ENCODE measurements at regions not wholly inside any gene's neighbourhood (a gene's known extent, or its start where the extent isn't known, plus 50 kb on each side); places are given as distances from the start of the nearest gene placed in this dataset.
A peak's percentile ranks its signal among the peaks of the same experiment; 100 is the strongest.
"Not testable (repeated sequence)": the region's sequence is repeated elsewhere in the genome, so short reads cannot be mapped to it uniquely, and the experiment has no call there.

- no peak for DNase-seq
Measured at GRCh38 chr7:16933296-16934279, 51.8 kb upstream of the AGR3 start.

GRCh38 chr7:16934722-16935340, 53.0 kb upstream of the AGR3 start:
- DNase-seq = no peak

DNA sequence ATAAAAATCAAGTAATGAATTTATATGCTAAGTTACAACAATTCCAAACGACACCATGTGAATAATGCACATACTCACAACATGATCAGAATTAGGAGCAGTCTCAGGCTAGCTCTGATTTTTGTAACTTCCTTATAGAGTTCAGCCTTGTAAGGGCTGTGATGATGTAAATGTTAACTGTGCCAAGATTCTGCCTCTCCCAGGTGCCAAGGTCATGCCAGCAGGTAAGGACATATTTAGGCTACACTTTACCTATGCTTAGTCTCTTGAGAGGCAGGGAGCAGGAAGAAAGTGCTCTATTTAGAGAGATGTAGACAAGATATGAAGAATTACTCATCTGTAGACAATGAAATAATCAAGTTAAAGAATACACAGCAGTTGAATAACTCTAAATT, 53.6 kb upstream of the AGR3 start:
- no peak for DNase-seq

GRCh38 chr7:16936626-16937422, 55.0 kb upstream of the AGR3 start:
- DNase-seq = no peak

GRCh38 chr7:16939161-16939560, 57.4 kb upstream of the AGR3 start:
- no peak for DNase-seq

GRCh38 chr7:16940776-16941175, 59.0 kb upstream of the AGR3 start:
- no peak for DNase-seq

DNA sequence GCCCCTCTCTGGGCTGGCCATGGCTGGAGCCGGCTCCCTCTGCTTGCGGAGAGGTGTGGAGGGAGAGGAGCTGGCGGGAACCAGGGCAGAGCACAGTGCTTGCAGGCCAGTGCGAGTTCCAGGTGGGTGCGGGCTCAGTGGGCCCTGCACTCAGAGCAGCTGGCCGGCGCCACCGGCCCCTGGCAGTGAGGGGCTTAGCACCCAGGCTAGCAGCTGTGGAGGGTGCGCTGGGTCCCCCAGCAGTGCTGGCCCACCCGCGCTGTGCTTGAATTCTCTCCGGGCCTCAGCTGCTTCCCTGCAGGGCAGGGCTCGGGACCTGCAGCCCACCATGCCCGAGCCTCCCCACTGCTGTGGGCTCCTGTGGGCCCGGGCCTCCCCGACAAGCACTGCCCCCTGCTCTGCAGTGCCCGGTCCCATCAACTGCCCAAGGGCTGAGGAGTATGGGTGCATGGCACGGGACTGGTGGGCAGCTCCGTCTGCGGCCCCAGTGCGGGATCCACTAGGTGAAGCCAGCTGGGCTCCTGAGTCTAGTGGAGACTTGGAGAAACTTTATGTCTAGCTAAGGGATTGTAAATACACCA, 61.2 kb upstream of the AGR3 start:
- no peak for DNase-seq

DNA sequence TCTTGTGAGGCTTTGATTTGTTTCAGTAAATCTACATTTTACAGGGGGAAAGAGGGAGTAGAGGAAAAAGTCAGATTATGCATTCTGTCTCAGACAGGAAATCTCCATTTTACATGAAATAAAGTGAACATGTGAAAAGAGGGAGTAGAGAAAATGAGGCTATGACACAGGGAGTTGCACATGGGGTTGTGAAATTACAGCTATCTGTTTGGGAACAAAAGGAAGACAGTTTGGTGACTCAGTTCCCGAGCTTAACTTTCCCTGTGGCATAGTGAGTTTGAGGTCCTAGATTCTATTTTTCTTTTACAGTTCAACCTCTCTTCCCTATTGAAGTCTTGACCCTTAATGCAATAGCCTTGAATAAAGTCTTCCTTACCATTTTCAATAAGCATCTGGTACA, 63.2 kb upstream of the AGR3 start:
- DNase-seq = no peak

DNA sequence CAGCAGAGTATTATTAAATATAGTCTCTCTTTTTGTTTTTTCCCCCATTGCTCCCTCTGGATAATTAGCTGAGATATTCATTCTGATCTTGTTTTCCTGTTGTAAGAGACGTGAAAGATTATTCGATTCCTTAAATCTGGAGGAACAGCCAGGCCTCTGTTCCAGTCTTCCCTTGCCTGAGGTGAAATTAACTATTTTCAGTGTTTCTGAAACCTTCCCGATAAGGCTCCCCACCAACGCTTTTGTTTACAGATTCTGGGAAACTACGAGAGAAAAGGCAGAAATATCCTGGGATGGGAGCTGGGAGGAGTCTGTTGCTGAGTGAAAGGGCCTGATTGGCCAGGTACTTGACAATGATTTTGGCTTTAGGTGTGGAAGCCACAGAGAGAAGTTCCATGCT, 63.6 kb upstream of the AGR3 start:
- no peak for DNase-seq

DNA sequence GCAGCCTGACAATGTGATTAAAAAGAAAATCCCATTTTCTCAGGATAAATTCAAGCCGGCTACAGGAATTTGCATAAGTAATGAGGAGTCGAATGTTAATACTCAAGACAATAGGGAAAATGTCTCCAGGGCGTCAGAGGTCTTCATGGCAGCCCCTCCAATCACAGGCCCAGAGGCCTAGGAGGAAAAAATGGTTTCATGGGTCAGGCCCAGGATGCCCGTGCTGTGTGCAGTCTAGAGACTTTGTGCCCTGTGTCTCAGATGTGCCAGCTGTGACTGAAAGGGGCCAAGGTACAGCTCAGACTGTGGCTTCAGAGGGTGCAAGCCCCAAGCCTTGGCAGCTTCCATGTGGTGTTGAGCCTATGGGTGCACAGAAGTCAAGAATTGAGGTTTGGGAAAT, 66.3 kb upstream of the AGR3 start:
- DNase-seq = not testable (repeated sequence)

- no peak for DNase-seq
Measured at GRCh38 chr7:16951483-16952080, 69.8 kb upstream of the AGR3 start.

GRCh38 chr7:16954321-16954720, 72.5 kb upstream of the AGR3 start:
- no peak for DNase-seq

DNA sequence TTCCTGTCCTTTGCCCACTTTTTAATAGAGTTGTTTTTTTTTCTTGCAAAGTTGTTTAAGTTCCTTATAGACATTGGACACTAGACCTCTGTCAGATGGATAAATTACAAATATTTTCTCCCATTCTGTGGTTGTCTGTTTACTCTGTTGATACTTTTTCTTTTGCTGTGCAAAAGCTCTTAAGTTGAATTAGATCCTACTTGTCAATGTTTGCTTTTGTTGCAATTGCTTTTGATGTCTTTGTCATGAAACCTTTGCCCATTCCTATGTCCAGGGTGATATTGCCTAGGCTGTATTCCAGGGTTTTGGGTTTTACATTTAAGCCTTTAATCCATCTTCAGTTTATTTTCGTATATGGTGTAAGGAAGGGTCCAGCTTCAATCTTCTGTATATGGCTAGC, 76.9 kb upstream of the AGR3 start:
- no peak for DNase-seq

DNA sequence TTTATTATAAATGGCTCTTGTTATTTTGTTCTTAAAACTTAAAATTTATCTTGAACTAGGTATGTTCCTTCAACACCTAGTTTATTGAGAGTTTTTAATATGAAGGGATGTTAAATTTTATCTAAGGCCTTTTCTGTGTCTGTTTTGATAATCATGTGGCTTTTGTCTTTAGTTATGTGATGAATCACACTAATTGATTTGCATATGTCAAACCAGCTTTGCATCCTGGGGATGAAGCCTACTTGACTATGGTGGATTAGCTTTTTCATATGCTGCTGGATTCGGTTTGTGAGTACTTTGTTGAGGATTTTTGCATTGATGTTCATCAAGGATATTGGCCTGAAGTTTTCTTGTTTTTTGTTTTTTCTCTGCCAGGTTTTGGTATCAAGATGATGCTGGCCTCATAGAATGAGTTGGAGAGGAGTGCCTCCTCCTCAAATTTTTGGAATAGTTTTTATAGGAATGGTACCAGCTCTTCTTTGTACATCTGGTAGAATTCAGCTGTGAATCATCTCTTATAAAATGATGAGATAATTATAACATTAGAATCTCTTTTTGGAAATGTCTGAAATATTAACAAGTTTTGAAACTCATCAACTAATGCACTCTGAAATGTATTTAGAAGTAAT, 78.7 kb upstream of the AGR3 start:
- DNase-seq = no peak

- peak; percentile 54 for DNase-seq
Measured at GRCh38 chr7:16961641-16962040, 79.9 kb upstream of the AGR3 start.

DNA sequence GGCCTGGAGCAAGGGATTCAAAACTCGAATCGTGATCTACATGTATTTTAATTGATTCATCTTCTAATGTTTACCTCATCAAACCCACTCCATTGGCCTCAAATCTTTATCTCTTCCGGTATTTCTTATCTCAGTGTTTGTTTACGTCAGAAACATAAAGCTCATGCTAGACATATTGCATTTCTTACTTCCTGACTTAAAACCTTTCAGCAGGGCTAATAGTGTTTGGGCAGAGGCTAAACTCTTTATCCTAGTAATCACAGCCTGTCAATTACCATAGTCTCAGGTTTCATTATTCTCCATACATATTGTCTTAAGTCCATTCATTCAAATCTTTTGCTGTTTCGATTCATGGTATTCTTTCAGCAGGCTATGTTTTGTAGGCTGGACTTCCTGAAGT, 81.3 kb upstream of the AGR3 start:
- no peak for DNase-seq

GRCh38 chr7:16965697-16966096, 83.9 kb upstream of the AGR3 start:
- not testable (repeated sequence) for DNase-seq

DNA sequence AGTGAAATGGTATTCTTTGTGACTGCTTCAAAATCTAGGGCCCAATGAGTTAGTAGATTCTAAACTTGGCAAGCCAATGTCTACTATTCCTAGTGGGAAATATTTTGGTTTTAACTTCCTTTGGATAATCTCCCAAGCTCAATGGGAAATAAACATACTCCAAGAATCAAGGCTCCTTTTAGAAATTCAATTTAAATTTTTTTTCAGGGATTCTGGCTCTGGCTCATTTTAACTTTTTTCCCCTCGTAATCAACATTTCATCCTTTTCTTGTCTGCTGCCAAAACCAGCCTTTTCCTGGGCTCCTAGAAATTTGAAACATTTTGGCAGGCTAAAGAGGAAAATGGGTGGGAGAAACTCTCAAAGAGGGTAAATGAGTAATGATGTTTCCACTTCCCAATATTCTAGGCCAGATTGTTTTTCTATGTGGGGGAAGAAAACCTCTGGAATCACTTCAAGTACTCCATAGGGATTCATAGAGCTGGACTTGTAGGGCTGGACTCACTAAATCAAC, 85.6 kb upstream of the AGR3 start:
- DNase-seq = peak; percentile 35

DNA sequence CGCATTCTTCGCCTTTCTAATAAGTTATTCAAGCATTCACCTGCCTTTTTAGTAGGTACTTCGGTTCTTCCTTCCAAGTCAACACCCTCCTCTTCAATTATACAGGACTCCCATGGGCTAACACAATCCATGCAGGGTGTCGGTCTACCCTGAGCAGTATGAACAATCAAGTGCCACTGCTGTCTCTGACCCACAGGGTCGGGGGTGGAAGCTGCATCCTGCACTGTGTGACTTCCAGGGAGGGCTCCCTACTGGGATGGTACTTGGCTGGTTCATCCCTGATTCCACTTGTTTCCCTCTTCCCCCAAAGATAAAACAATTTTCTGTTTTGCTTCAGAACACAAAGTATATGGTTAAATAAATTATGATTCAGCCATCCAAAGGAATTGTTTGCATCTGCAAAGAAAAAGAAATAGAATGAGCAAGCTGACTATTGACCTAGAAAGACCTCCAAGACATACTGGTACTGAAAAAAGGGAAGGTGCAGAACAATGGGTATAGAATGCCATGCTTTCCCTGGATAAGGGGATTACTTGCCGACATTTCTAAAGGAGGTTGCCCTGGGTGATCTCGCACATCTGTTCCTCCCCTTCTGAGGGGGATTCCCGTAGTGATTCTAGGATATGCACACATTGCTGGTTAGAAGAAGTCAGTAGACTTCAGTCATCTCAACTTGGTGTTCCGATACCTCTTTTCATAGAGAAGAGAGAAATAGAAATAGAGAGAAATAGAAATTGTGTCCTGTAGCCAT, 89.1 kb upstream of the AGR3 start:
- DNase-seq = no peak

DNA sequence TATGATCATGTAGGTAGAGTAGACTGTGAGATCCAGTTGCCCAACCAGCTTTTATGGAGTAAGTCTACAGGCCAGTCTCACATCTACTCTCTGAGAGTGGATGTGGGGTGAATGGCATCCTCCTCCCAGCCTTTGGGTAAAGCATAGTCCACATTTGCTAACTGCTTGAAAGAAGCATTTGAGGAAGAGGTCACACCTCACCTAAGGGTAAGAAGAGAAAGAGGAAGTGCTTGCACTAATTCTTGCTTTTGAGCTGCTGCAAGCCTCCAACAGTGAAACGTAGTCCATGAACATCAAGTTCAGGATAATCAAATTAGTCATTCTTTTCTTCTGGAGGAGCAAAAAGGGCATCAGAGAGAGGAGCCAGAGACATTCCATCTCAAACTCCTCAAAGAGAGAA, 93.9 kb upstream of the AGR3 start:
- DNase-seq = no peak
